Peyer's patch (tissue), 4 donors: ENCODE measurements at regions not wholly inside any gene's neighbourhood (a gene's known extent, or its start where the extent isn't known, plus 50 kb on each side); places are given as distances from the start of the nearest gene placed in this dataset.

Experiments used
- DNase-seq, 3 donors: peaks; one replicate each; pipeline ENCODE4 v3.0.0-alpha.2; 2017 to 2019
- H3K27ac ChIP-seq, 4 donors: fragments of 200-600 bp; sonication (generic); one replicate each; pipeline ENCODE4 v1.5.1; 2016 to 2019
- H3K27me3 ChIP-seq, 2 donors: fragments of 200-600 bp; sonication (generic); one replicate each; pipeline ENCODE4 v1.5.1; 2019
- H3K36me3 ChIP-seq, 3 donors: fragments of 200-600 bp; sonication (generic); one replicate each; pipeline ENCODE4 v1.5.1; 2016 to 2019
- H3K4me1 ChIP-seq, 4 donors: fragments of 200-600 bp; sonication (generic); one replicate each; pipeline ENCODE4 v1.5.1; 2016 to 2019
- H3K4me3 ChIP-seq, 4 donors: fragments of 200-600 bp; sonication (generic); 1 replicate in 3 of 4; 2 replicates in 1 of 4; pipeline ENCODE4 v1.5.1; 2016 to 2019; ENCODE audit warnings: mild to moderate bottlenecking in 1 of 4
- H3K9me3 ChIP-seq, 4 donors: fragments of 200-600 bp; sonication (generic); one replicate each; pipeline ENCODE4 v1.5.1; 2016 to 2019; ENCODE audit warnings: mild to moderate bottlenecking in 1 of 4
- POLR2A ChIP-seq, 2 donors: fragments of 450-650 bp; IDR thresholded peaks; one replicate each; pipeline ENCODE4 v1.5.1; 2017; ENCODE audit warnings: antibody characterized with exemption in 2 of 2, mild to moderate bottlenecking in 2 of 2, moderate library complexity in 2 of 2
- TF ChIP-seq, protein P1 (sequence below), 6 experiments: fragments of 450-650 bp in 4 of 6; fragments of 200-600 bp in 2 of 6; sonication (generic) in 1 of 6; IDR thresholded peaks; one replicate each; pipeline ENCODE4 v1.5.1; 2017 to 2019; ENCODE audit warnings: antibody characterized with exemption in 6 of 6, mild to moderate bottlenecking in 3 of 6, moderate library complexity in 1 of 6

DNA sequence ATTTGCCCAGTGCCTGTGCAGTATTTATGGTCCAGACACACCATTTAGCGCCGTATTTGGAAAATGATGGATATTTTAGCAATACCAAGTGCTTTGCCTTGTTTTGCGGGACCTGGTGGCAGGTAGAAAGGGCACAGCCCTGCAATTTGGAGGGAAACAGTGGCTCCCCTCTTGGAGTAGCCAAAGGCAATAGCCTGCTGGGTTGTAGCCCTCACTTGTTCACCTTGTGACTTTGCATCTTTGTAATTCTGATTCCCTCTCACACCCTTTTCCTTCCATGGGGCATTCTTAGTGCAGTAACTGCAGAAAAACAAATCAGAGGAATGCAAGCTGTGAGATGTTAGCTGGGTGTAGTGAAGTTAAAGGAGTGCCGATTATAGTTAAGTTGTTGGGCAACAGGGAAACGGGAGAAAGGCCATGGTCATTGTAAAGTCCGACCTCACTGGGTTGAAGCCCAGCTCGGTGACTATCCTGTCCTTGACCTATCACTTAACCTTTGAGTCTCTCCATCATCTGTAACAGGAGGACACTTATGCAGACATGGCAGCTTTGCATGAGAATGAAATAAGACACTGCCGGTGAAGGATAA, 131.0 kb upstream of the KLHL25 start:
- no peak for DNase-seq
- TF ChIP-seq, protein P1, sequence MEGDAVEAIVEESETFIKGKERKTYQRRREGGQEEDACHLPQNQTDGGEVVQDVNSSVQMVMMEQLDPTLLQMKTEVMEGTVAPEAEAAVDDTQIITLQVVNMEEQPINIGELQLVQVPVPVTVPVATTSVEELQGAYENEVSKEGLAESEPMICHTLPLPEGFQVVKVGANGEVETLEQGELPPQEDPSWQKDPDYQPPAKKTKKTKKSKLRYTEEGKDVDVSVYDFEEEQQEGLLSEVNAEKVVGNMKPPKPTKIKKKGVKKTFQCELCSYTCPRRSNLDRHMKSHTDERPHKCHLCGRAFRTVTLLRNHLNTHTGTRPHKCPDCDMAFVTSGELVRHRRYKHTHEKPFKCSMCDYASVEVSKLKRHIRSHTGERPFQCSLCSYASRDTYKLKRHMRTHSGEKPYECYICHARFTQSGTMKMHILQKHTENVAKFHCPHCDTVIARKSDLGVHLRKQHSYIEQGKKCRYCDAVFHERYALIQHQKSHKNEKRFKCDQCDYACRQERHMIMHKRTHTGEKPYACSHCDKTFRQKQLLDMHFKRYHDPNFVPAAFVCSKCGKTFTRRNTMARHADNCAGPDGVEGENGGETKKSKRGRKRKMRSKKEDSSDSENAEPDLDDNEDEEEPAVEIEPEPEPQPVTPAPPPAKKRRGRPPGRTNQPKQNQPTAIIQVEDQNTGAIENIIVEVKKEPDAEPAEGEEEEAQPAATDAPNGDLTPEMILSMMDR (IDR thresholded peaks at IDR 0.05) = no peak
- TF ChIP-seq POLR2A (IDR thresholded peaks at IDR 0.05) = no peak
- Histone ChIP-seq H3K27me3 (no peaks in the 10 kb centered on the region), H3K27ac (no peak overlapping the region), H3K4me3 (no peak overlapping the region), H3K4me1 (no peaks in the 10 kb centered on the region), H3K9me3 (no peaks in the 10 kb centered on the region), H3K36me3 (no peaks in the 10 kb centered on the region)

DNA sequence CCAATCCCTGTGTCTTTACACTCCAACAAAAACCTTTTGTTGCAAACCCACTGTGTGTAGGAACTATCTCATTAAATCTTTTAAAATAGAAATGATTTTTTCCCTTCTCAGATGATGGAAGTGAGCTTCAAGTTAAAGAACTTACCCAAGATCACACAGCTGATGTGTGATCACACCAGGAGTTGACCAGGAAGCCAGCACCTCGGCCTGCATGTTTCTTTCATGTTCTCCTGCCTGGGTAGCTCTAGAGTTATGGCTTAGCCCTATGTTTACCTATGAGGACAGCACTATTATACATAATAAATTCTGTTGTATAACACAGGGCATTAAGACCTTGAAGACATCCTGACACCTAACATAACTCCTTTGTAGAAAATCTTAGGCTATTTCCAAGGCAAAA, 132.1 kb upstream of the KLHL25 start:
- H3K27me3 ChIP-seq = no peaks in the 10 kb centered on the region
- DNase-seq = no peak
- H3K36me3 ChIP-seq = no peaks in the 10 kb centered on the region
- no peaks in the 10 kb centered on the region for H3K4me1 ChIP-seq
- H3K9me3 ChIP-seq = no peaks in the 10 kb centered on the region
- H3K4me3 ChIP-seq = no peak overlapping the region
- TF ChIP-seq, protein P1 (IDR thresholded peaks at IDR 0.05) = no peak
- no peak for TF ChIP-seq POLR2A (IDR thresholded peaks at IDR 0.05)
- no peak overlapping the region for H3K27ac ChIP-seq

DNA sequence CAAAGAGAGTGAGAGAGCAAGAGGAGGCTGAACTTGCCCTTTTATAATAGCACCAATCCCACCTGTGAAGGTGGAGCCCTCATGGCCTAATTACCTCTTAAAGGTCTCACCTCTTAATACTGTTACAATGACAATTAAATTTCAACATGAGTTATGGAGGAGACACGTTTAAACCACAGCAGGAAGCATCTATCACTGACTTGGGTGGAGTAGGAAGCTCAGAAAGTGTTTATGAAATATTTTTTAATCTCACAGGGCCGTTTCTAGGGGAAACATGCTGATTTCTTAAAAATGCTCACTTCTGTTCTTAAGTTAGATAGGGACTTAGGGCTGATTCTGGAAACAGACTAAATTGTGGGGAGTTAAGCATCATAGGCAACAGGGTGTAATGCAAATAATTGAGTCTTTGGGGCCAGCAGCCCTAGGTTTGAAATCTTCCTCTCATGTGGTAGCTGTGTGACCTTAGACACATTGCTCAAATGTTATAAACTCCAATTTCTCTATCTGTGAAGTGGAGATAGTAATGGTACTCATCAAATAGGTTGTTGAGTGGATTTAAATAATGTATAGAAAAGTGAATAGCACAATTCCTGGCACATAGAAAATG, 133.3 kb upstream of the KLHL25 start:
- no peaks in the 10 kb centered on the region for H3K9me3 ChIP-seq
- no peaks in the 10 kb centered on the region for H3K27me3 ChIP-seq
- TF ChIP-seq POLR2A (IDR thresholded peaks at IDR 0.05) = no peak
- TF ChIP-seq, protein P1 (IDR thresholded peaks at IDR 0.05) = no peak
- no peaks in the 10 kb centered on the region for H3K4me1 ChIP-seq
- no peak overlapping the region for H3K4me3 ChIP-seq
- no peaks in the 10 kb centered on the region for H3K36me3 ChIP-seq
- no peak overlapping the region for H3K27ac ChIP-seq
- DNase-seq = no peak

DNA sequence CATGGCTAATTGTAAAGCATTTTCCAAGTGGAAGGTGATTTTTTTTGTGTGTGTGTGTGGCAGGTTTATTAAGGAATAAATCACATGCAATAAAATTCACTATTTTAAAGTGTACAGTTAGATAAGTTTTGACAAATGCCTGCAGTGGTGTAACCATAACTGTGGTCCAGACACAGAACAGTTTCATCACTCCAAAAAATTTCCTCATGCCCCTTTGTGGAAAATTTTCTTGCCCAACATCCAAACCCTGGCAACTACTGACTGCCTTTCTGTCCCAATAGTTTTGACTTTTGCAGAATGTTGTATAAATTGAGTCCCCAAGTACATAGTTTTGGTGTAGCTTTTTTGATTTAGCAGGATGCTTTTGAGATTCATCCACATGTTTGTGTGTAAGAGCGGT, 135.1 kb upstream of the KLHL25 start:
- H3K9me3 ChIP-seq = no peaks in the 10 kb centered on the region
- H3K27ac ChIP-seq = no peak overlapping the region
- H3K27me3 ChIP-seq = no peaks in the 10 kb centered on the region
- H3K36me3 ChIP-seq = no peaks in the 10 kb centered on the region
- no peak for DNase-seq
- TF ChIP-seq, protein P1 (IDR thresholded peaks at IDR 0.05) = no peak
- TF ChIP-seq POLR2A (IDR thresholded peaks at IDR 0.05) = no peak
- H3K4me3 ChIP-seq = no peak overlapping the region
- H3K4me1 ChIP-seq = no peaks in the 10 kb centered on the region

DNA sequence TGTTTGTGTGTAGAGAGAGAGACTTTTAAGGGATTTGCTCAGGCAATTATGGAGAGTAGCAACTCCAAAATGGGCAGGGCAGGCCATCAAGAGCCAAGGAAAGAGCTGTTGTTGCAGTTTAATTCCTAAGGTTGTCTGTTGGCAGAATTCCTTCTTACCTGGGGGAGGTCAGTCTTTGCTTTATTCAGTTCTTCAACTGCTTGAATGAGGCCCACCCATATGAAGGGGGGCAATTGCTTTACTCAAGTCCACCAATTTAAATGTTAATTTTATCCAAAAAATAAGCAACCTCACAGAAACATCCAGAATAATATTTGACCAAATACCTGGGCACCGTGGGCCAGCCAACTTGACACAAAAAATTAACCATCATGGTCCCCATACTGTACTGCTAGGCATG, 137.7 kb upstream of the KLHL25 start:
- Histone ChIP-seq H3K27me3 (no peaks in the 10 kb centered on the region), H3K36me3 (no peaks in the 10 kb centered on the region), H3K9me3 (no peaks in the 10 kb centered on the region), H3K4me3 (no peak overlapping the region), H3K4me1 (no peaks in the 10 kb centered on the region), H3K27ac (no peak overlapping the region)
- no peak for TF ChIP-seq POLR2A (IDR thresholded peaks at IDR 0.05)
- TF ChIP-seq, protein P1 (IDR thresholded peaks at IDR 0.05) = no peak
- no peak for DNase-seq
